GM21528 (cell line): ENCODE measurements at regions not wholly inside any gene's neighbourhood (a gene's known extent, or its start where the extent isn't known, plus 50 kb on each side); places are given as distances from the start of the nearest gene placed in this dataset.

Experiments used
- ATAC-seq: cut with Tn5 transposase; IDR thresholded peaks from one replicate; pipeline ENCODE4 v1.9.1; 2021; ENCODE audit warnings: mild to moderate bottlenecking, moderate library complexity; ENCODE audit not compliant: unreplicated experiment, low FRiP score

- ATAC-seq: no peak
Measured at GRCh38 chr11:116567721-116568242, 205.0 kb downstream of the BUD13 start.

GRCh38 chr11:116563712-116564047, 209.1 kb downstream of the BUD13 start:
- ATAC-seq: no peak

- ATAC-seq: no peak
Measured at GRCh38 chr11:116563028-116563711, 209.6 kb downstream of the BUD13 start.

GRCh38 chr11:116560589-116560988, 212.2 kb downstream of the BUD13 start:
- ATAC-seq: no peak

- ATAC-seq: no peak
Measured at GRCh38 chr11:116558504-116559211, 214.1 kb downstream of the BUD13 start.

GRCh38 chr11:116557282-116557681, 215.5 kb downstream of the BUD13 start:
- no peak for ATAC-seq

- no peak for ATAC-seq
Measured at GRCh38 chr11:116556483-116556882, 216.3 kb downstream of the BUD13 start.

- no peak for ATAC-seq
Measured at GRCh38 chr11:116553482-116553881, 219.3 kb downstream of the BUD13 start.

- no peak for ATAC-seq
Measured at GRCh38 chr11:116551576-116551975, 221.2 kb downstream of the BUD13 start.

GRCh38 chr11:116548256-116548655, 224.5 kb downstream of the BUD13 start:
- ATAC-seq: no peak

GRCh38 chr11:116547571-116547970, 225.2 kb downstream of the BUD13 start:
- no peak for ATAC-seq

- ATAC-seq: no peak
Measured at GRCh38 chr11:116545912-116546311, 226.9 kb downstream of the BUD13 start.

GRCh38 chr11:116544721-116545120, 228.1 kb downstream of the BUD13 start:
- ATAC-seq: no peak

- no peak for ATAC-seq
Measured at GRCh38 chr11:116543911-116544475, 228.8 kb downstream of the BUD13 start.

- no peak for ATAC-seq
Measured at GRCh38 chr11:116543099-116543498, 229.7 kb downstream of the BUD13 start.

- ATAC-seq: no peak
Measured at GRCh38 chr11:116542406-116542805, 230.4 kb downstream of the BUD13 start.

GRCh38 chr11:116541460-116541859, 231.3 kb downstream of the BUD13 start:
- no peak for ATAC-seq

- no peak for ATAC-seq
Measured at GRCh38 chr11:116540645-116541304, 232.0 kb downstream of the BUD13 start.

- no peak for ATAC-seq
Measured at GRCh38 chr11:116539836-116540418, 232.9 kb downstream of the BUD13 start.

- ATAC-seq: no peak
Measured at GRCh38 chr11:116539211-116539610, 233.6 kb downstream of the BUD13 start.

GRCh38 chr11:116538677-116539076, 234.1 kb downstream of the BUD13 start:
- no peak for ATAC-seq
